ENCODE measurements at regions not wholly inside any gene's neighbourhood (a gene's known extent, or its start where the extent isn't known, plus 50 kb on each side); places are given as distances from the start of the nearest gene placed in this dataset.

DNA sequence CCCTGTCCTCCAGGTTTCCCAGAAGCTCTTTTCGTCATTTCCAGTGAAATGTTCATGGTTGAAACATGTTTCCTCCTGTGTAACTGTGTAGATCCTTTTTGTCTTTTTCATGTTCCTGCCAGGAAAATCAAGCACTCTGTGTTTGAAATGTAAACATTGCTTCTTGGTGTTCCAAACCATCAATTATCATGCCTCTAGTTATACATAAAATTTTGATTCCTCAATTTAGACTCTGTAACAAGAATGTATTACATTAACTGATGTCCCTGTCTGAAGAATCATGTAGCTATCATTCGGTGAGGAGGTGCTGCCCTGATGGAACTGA lies 546.3 kb upstream of the CITED2 start:
- no peak for DNase-seq

DNA sequence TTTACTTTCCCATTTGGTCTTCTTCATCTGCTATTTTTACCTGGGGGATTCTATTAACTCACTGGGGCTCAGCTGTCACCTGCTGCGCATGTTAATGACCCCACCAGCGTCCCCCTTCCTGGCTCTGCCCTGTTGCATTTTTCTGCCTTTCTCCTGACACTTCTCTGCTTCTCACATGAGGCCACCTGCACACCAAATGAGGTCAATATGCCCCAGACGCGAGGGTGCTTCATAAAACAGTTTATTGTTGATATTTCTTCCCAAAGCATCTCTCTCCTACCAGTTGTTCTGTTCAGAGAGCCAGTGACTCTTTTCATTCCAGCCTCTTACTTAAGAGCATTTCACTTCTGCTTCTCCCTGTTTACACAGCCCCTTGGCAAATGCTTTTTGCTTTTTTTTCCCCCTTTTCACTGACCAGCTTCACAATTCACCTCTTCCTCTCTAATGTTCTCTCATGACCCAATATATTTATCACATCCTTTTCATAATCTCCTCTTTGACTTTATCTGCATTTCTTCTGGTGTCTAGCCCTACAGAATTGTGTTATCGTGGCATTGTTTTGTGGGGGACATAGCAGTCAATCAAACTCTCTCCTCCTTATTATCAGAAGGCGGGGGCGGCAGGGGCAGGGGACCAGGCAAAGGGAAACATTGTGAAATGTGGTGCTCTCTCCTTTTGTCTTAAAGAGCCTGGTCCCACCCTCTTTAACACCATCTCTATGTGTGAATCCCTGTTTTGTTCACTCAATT lies 545.8 kb upstream of the CITED2 start:
- DNase-seq: no peak

DNA sequence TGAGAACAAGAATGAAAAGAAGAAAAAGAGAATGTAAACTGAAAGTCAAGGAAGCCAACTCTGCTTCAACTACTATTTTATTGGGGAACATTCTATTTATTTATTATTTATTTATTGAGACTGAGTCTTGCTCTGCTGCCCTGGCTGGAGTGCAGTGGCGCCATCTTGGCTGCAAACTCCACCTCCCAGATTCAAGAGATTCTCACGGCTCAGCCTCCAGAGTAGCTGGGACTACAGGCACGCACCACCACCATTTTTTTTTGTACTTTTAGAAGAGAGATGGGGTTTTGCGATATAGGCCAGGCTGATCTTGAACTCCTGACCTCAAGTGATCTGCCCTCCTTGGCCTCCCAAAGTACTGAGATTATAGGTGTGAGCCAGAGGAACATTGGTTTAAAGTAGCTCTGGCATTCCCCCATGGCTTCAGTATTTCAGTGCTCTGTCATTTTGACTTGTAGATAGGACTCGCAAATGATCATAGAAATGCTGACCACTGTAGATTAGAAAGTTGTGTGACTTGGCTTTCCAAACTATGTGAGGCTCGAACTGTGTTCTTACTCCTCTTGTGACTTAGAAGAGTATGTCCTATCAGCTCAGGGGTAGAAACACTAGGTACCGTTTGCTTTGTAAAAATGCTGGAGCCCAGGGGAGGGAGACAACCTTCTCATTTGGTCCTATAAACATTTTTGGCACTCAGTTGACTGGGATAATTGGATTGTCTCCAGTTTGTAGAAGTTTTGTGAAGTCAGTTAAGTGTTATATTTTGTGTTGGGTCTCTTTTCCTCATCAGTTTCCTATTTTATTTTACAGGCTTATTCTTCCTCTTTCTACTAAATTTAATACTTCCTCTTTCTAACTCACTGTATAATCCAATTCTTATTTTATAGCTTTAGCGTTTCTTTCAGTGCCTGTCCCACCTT lies 544.9 kb upstream of the CITED2 start:
- no peak for DNase-seq

DNA sequence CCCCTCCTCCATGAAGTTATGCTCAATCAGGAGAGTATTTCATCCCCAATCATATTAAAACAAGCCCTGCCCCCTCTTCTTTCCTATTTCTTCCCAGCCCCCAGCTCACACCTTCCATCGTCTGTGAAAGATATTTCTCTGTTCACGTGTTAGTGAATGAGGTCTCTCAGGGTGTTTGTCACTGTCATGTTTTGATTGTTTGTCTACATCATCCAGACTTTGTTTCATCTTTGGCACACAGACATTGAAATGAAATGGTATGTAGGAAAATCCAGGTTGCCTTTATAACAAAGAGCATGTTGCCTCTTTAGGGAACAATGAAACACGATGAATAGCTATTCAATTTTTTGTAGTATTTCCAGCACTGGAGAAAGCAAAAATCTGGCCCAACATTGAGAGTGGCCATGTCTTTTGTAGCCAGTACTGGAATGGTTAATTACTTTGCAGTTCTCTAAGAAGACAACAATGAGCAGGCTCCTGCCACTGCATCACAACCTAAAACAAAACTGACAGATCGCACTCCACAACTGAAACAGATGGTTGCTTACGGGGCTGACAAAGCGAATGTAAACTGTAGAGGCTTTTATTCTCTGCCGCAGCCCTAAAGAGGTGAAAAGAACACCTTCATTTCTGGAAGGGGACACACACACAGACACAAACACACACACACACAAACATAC lies 543.6 kb upstream of the CITED2 start:
- no peak for DNase-seq

DNA sequence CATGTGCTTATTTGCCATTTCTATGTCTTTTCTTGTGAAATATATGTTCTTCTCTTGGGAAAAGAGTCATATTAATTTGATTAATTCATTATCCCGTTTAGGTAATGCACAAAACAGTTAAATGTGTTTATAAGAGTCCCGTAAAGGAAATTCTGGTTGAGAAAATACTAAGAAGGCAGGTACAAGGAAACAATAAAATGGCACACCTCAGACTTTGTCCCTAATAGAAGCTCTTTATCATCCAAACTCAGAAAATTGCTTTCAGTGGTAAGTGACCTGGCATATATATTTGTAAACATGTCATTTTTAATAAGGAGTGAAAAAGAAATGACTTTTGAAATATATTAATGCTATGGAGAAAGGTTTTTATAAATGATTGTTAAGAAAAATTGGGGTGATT lies 540.5 kb upstream of the CITED2 start:
- DNase-seq: no peak

DNA sequence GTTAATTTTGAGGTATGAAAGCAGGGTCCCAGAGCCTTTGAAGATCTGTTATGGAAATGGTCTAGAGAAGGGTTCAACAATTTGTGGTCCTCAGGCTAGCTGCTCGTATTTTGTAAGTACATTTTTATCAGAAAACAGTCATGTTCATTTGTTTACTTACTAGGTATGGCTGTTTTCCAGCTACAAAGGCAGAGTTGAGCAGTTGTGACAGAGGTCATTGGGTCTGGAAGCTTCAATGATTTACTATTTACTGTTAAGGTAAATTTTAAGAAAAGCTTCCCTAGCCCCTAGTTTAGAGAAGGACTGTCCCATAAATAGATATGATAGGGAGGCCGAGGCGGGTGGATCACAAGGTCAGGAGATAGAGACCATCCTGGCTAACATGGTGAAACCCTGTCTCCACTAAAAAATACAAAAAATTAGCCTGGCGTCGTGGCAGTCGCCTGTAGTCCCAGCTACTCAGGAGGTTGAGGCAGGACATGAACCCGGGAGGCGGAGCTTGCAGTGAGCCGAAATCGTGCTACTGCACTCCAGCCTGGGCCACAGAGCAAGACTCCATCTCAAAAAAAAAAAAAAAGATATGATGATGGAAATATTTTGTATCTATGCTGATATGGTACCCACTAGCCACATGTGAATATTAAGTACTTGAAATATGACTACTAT lies 538.4 kb upstream of the CITED2 start:
- no peak for DNase-seq

DNA sequence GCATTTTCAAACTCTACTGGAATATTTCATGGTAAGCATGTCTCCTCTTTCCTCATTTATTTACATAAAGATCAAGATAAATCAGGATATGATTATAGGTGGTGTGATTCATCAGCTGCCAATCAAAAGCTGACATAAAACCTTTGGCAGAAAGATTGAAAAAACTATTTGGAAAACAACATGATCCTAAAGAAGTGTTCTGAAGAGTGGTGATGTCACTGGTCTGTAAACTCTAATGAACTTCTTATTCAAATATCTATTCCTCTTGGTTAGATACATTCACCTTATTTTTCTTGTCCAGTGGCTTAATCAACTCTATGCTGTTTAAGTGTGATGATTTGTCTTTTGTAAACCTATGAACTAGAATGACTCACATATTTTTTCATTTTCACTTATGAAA lies 535.5 kb upstream of the CITED2 start:
- DNase-seq: no peak

DNA sequence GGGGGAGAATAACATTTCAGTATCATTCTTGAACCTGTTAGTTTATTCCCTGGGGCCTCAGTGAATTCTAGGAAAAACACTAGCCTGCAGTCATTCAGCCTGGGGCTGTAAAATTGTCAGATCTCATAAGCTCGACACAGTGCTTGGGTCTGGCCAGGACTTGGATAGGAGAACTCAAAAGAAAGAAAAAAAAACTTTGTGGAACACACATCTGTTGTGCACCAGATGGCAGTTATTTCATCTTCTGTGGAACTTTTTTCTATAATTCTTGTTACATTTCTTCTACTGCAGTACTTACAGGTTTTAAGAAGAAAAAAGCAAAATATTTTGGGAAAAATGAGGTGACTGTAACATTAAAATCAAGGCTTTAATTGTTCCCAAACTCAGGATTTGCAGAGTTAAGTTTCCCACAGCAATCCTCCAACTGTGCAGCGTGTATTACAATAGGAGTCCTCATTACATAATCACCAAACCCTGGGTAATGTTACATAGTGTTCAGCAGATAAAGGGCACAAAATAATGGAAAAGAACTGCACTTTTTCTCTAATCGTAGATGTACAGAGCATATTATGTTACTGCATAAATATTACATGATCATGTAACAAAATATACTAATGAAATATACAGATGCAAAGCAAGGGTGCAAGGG lies 531.1 kb upstream of the CITED2 start:
- DNase-seq: no peak

DNA sequence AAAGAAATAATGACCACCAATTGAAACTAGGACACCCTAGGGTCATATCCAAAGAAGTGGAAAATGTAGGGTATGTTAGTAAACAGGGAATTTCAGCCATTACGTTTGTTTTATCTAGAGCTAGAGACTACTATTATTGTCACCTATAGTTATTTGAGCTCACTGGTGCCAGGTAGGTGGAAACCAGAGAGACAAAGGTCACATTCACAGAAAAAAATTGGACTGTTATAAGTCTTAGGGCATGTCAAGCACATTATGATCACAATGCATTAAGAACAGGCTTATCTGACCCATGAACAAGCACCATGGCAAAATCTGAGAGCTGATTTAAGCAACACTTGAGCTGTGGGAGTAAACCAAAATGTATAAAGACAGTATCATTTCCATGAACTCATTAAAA lies 530.1 kb upstream of the CITED2 start:
- no peak for DNase-seq

DNA sequence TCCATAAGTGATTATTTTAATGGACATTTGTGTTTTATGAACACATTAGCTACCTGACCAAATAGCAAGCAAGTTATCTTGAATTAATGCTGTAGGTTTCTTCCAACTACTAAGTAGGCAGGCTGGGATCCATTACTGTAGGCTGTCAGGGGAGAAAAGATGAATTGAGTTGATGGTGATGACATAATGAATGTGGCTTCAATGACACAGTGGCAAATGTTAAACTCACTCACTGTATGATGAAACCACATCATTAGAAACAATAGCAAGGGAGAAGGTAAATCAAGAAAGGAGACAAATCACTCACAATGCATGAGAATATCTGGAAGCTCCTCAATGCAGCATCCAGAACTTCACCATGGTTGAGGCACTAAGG lies 529.7 kb upstream of the CITED2 start:
- no peak for DNase-seq

DNA sequence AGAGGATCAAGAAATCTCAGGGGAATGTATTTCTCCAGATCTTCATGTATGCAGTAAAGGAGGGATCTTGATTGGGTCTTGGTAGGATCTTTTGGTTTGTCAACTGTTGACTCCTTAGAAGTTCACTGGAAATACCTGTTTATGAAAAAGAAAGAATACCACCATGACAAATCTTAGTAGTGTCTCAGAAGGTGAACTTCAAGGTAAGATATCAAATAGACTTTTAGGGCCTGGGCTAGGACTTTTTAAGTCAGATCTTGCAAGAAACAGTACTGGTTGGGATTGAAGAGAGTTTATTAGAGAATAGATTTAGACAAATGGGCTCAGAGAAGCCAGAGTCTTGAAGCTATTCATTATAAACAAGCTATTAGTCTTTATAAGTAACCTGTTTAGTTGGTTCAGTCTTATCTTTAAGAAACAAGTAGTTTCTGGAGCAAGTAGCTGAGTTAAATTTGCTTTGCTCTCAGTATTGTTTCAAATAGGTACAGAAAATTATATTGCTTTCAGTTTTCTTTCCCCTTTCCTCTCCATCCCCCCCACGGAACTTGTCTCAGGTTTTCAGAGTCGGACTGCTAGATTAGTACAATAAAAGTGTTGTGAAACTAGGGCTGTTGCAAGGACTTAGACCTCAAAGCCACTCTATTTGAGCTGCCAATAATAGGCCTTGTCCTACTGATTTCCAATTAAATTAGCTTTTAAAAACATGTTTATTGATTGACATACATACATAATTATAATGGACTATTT lies 529.1 kb upstream of the CITED2 start:
- no peak for DNase-seq

DNA sequence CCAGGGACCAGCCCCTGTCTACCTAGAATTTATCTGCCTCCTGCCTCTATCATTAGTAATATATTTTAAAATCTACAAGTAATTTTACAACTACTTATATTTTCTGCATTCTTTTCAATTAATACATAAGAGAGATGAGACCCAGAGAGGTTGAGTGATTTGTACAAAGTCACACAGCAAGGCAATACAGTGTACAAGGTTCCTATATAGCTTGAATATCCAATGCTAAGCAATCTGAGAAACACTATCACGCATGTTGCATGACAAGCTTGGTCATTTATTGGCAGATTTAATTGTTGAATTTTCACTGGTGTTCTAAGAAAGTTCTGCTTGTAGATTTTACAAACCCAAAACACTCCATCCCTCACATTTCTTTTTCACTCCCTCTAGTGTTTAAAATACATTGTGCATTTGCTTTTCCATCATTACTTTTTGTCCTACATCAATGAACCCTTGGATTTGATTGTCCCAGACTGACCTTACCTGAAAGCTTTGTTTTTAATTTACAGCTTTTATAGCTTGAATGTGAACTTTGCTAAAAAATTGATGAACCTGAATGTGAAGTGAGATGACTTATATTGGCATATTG lies 520.9 kb upstream of the CITED2 start:
- DNase-seq: no peak

DNA sequence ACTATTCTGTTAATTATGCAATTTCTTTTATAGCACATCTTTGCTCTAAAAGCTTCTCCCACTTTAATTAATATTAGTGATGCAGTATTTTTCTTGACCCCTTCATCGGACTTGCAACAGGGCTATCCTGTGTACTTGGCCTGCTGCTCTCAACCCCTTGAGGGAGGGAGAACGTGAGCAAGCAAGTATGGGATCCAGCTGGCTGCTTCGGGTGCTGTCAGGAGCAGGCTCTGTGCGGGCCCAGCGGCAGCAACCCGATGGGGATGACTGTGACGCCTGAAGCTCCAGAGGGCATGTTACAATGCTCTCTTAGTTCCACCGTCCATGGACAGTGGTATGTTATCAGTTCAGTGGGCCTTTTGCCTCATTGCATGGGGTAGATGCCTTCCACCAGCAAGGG lies 519.8 kb upstream of the CITED2 start:
- no peak for DNase-seq

DNA sequence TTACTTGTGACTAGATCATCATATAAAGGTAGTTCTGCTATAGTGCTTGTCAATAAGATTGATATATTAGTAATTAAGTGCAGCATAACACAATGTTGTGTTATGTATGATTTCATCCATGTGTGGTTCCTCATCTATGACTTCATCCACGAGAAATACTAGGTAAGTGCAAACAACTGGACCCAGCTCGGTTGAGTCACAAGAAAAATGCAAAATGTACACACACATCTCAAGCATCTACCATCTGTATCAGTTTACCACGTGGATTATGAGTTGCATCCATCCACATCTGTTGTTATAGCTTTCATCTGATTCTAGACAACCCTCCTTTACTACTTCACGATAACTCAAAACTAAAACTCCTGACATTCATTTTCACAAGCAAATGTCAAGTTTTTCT lies 517.0 kb upstream of the CITED2 start:
- no peak for DNase-seq

DNA sequence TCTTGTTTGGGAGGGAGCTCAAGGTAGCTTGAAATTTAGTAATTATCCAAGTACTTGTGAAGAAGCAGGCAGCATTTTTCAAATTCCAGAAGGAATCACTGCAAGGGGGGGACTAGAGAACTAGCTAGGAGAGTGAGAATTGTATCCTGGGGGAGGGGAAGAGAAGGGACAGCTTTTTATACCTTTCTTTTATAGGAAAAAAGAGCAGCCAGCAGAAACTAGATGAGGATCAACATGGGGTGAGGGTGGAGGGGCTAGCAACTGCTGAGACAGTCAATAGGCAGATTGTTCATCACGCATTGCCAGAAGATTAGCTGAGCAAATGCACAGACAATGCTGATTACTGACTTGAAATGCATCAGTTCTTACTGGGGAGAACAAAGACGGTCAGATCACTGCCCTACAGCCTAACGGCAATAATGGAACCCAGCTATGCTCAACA lies 514.3 kb upstream of the CITED2 start:
- no peak for DNase-seq

DNA sequence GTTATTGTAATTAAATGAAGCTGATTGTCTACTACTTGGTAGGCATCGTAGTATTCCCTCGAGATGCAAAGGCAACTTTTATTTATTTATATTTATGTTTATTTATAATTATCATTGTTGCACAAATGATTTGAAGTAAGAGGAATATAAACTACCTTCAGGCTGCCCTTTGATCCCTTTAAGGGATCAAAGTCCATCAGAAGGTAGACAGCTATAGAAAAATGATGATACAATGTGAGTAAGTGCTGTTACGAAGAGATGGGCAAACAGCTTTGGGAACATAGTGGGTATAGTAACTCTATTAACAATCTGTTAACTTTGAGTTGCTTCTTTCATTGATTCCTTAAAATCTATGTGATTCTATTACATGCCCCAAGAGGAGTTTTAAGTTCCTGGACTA lies 512.8 kb upstream of the CITED2 start:
- no peak for DNase-seq

DNA sequence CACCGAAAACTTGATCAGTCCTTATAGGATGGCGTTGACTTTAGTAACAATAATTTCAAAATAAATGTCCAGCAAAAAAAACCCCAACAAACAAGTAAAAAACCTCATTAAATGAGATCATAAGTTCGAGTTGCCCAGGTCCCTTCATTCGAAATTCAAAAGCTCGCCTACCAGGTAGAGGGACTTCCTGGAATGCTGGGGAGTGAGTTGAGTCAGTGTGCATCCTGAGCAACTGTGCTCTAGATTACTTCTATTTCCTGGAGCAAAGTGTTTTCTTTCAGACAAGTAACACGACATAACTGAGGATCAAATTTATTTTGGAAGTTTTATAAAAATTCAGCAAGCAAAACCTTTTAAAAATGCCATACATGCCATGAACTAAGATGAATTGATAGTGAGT lies 511.9 kb upstream of the CITED2 start:
- DNase-seq: no peak

DNA sequence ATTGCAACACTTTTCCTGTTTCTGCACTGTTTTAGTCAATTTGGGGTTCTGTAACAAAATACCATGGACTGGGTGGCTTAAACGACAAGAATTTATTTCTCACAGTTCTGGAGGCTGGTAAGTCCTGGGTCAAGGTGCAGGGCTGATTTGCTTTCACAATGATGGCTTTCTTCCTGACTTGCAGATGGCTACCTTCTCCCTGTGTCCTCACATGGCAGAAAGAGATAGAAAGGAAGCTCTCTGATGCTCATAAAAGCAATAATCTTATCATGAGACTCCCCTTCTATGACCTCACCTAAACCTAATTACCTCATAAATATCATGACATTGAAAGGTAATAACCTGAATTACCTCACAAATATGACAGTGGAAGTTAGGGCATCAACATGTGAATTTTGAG lies 511.5 kb upstream of the CITED2 start:
- DNase-seq: no peak

DNA sequence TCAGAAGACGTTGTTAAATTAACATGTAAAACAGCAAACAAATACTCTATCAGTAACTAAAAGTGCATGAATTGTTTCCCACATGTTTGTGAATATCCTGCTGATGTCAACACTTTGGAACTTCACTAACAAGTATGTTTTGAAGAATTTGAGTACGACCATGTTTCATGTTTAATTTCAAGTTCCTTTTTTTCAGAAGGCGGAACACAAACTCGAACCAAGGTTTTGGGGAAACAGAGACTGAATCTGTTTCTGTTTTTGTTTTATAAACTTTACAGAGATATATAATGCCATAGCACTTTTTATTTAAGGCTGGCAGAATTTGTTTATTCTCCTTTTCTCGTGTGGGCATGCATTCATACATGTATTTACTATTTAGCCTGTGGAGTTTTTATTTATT lies 509.3 kb upstream of the CITED2 start:
- DNase-seq: no peak

DNA sequence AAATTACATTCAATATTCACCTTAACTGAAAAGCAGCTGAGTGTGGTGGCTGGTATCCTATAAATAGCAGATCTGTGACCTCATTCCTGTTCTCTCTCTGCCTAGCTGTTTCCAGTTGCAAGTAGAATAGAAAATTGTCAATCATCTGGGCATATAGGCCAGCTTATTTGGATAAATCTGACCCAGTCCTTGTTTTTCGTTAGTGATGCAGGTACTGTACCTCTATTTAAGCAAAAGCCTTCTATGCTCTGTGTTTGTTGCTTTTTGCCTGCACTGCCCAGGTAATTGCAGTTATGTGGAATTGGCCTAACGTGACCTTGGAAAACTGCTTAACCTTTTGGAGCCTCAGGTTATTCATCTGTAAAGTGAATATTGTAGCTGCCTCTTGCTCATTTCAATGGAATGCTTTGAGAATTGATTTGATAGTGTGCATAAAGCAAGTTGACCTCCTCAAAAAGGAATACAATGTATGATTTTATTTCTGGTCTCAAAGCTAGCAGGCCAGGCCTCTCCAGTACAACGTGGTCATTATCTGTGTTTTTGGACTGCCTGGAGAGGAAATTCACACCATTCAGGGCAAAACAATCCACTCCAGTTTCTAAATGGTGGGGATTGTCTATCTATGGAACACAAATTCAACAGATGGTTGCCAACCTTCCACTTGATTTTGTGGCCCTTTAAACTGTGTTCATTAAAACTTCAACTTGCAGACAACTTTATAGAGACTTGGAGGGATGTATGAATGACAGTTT lies 508.7 kb upstream of the CITED2 start:
- no peak for DNase-seq

DNA sequence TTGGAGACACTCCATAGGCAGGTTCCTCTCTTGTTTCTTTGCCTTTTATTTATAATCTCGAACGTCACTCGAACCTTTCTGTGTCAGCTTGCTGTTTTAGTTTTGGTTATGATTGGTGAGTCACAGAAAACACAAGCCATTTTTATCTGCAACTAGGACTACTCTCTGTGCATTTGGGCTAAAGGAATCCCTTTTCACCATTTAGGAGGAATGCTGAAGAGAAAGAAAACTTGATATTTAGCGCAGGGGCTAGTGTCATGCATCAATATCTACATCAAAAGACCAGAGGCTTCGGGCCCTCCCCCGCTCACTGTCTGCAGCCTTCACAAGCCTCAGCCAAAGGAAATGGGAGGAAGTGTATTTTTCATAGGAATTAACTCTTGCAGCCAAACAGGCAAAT lies 507.8 kb upstream of the CITED2 start:
- DNase-seq: no peak

Measured in right forelimb (tissue), 1 donor.